Osteoblast (primary cell): ENCODE measurements at regions not wholly inside any gene's neighbourhood (a gene's known extent, or its start where the extent isn't known, plus 50 kb on each side); places are given as distances from the start of the nearest gene placed in this dataset.

Source experiments
- DNase-seq: peaks from one replicate; pipeline ENCODE4 v3.0.0; 2011; ENCODE audit warnings: low spot score, mixed read lengths; ENCODE audit not compliant: insufficient read length; ENCODE audit errors: missing footprints
- H2AFZ ChIP-seq: 2 replicates; pipeline ENCODE4 v1.6.0; 2011; ENCODE audit warnings: mild to moderate bottlenecking, low read length
- H3K27ac ChIP-seq: 2 replicates; pipeline ENCODE4 v1.5.1; 2011; ENCODE audit warnings: mild to moderate bottlenecking, low read depth, low read length, moderate library complexity
- H3K27me3 ChIP-seq: 2 replicates; pipeline ENCODE4 v1.6.0; 2012; ENCODE audit warnings: mild to moderate bottlenecking, control low read depth, inconsistent platforms, low read length, moderate library complexity; ENCODE audit not compliant: insufficient read depth
- H3K36me3 ChIP-seq: 2 replicates; pipeline ENCODE4 v1.5.1; 2011; ENCODE audit warnings: mild to moderate bottlenecking, low read length, control low read depth, moderate library complexity; ENCODE audit not compliant: insufficient read depth
- H3K4me1 ChIP-seq: 2 replicates; pipeline ENCODE4 v1.5.1; 2011; ENCODE audit warnings: mild to moderate bottlenecking, low read length, control low read depth, moderate library complexity; ENCODE audit not compliant: insufficient read depth
- H3K4me2 ChIP-seq: 2 replicates; pipeline ENCODE4 v1.6.0; 2011; ENCODE audit warnings: mild to moderate bottlenecking, low read length; ENCODE audit not compliant: insufficient read depth
- H3K4me3 ChIP-seq: fragments of 200-600 bp; sonication (generic); 3 replicates; pipeline ENCODE4 v1.5.1; 2012; ENCODE audit warnings: mild to moderate bottlenecking, low read length, inconsistent platforms; ENCODE audit not compliant: insufficient read depth
- H3K79me2 ChIP-seq: 2 replicates; pipeline ENCODE4 v1.6.0; 2012; ENCODE audit warnings: mild to moderate bottlenecking, low read length, control low read depth, inconsistent platforms; ENCODE audit not compliant: insufficient read depth
- H3K9me3 ChIP-seq: 2 replicates; pipeline ENCODE4 v1.5.1; 2011; ENCODE audit warnings: low read depth, low read length, control low read depth
- H4K20me1 ChIP-seq: 2 replicates; pipeline ENCODE4 v1.6.0; 2012; ENCODE audit warnings: mild to moderate bottlenecking, low read length, control low read depth; ENCODE audit not compliant: insufficient read depth
- CTCF ChIP-seq: IDR thresholded peaks from 2 replicates; pipeline ENCODE4 v1.5.1; 2011; ENCODE audit warnings: mild to moderate bottlenecking, low read depth, low read length, moderate library complexity; ENCODE audit errors: extremely low read depth

GRCh38 chr15:61644550-61644949 is 415.4 kb upstream of the RORA start:
- Histone ChIP-seq H3K4me2 (no peak overlapping the region), H3K36me3 (no peaks in the 10 kb centered on the region), H3K79me2 (no peaks in the 10 kb centered on the region), H4K20me1 (no peaks in the 10 kb centered on the region), H2AFZ (no peak overlapping the region), H3K27me3 (no peaks in the 10 kb centered on the region), H3K9me3 (no peaks in the 10 kb centered on the region), H3K27ac (no peak overlapping the region), H3K4me3 (no peak overlapping the region), H3K4me1 (no peaks in the 10 kb centered on the region)
- DNase-seq = no peak
- TF ChIP-seq CTCF = no peak

- no peaks in the 10 kb centered on the region for H4K20me1 ChIP-seq
- H3K79me2 ChIP-seq = no peaks in the 10 kb centered on the region
- H3K4me2 ChIP-seq = no peak overlapping the region
- H3K36me3 ChIP-seq = no peaks in the 10 kb centered on the region
- no peaks in the 10 kb centered on the region for H3K9me3 ChIP-seq
- no peak overlapping the region for H2AFZ ChIP-seq
- no peak for DNase-seq
- no peaks in the 10 kb centered on the region for H3K4me1 ChIP-seq
- H3K27ac ChIP-seq = no peak overlapping the region
- H3K4me3 ChIP-seq = no peak overlapping the region
- TF ChIP-seq CTCF = no peak
- H3K27me3 ChIP-seq = no peaks in the 10 kb centered on the region
Measured at GRCh38 chr15:61641645-61642044, 412.5 kb upstream of the RORA start.

- no peak for DNase-seq
- no peak overlapping the region for H3K4me3 ChIP-seq
- H3K36me3 ChIP-seq = no peaks in the 10 kb centered on the region
- no peaks in the 10 kb centered on the region for H3K27me3 ChIP-seq
- H3K4me2 ChIP-seq = no peak overlapping the region
- H3K4me1 ChIP-seq = no peaks in the 10 kb centered on the region
- H3K9me3 ChIP-seq = no peaks in the 10 kb centered on the region
- H2AFZ ChIP-seq = no peak overlapping the region
- no peak overlapping the region for H3K27ac ChIP-seq
- no peaks in the 10 kb centered on the region for H3K79me2 ChIP-seq
- TF ChIP-seq CTCF = no peak
- no peaks in the 10 kb centered on the region for H4K20me1 ChIP-seq
Measured at GRCh38 chr15:61640756-61641155, 411.7 kb upstream of the RORA start.

GRCh38 chr15:61639491-61639890 is 410.4 kb upstream of the RORA start:
- no peak overlapping the region for H3K4me3 ChIP-seq

More at GRCh38 chr15:61639491-61639890, 410.4 kb upstream of the RORA start:
- Histone ChIP-seq H3K4me2 (no peak overlapping the region), H3K4me1 (no peaks in the 10 kb centered on the region), H3K27ac (no peak overlapping the region), H2AFZ (no peak overlapping the region), H4K20me1 (no peaks in the 10 kb centered on the region), H3K9me3 (no peaks in the 10 kb centered on the region), H3K79me2 (no peaks in the 10 kb centered on the region), H3K36me3 (no peaks in the 10 kb centered on the region), H3K27me3 (no peaks in the 10 kb centered on the region)
- TF ChIP-seq CTCF = no peak
- no peak for DNase-seq
